ENCODE measurements at regions not wholly inside any gene's neighbourhood (a gene's known extent, or its start where the extent isn't known, plus 50 kb on each side); places are given as distances from the start of the nearest gene placed in this dataset.

GRCh38 chr2:81225756-81226155, 921.2 kb upstream of the LRRTM1 start:
- DNase-seq = no peak

GRCh38 chr2:81213598-81213997, 909.0 kb upstream of the LRRTM1 start:
- no peak for DNase-seq

GRCh38 chr2:81206216-81206615, 901.7 kb upstream of the LRRTM1 start:
- no peak for DNase-seq

GRCh38 chr2:81196933-81197628, 892.5 kb upstream of the LRRTM1 start:
- DNase-seq = no peak

- DNase-seq = no peak
Measured at GRCh38 chr2:81196383-81196851, 891.9 kb upstream of the LRRTM1 start.

- DNase-seq = no peak
Measured at GRCh38 chr2:81195774-81196382, 891.3 kb upstream of the LRRTM1 start.

- DNase-seq = no peak
Measured at GRCh38 chr2:81195017-81195773, 890.6 kb upstream of the LRRTM1 start.

GRCh38 chr2:81194581-81194980, 890.0 kb upstream of the LRRTM1 start:
- DNase-seq = no peak

- no peak for DNase-seq
Measured at GRCh38 chr2:81194176-81194575, 889.6 kb upstream of the LRRTM1 start.

- no peak for DNase-seq
Measured at GRCh38 chr2:81181845-81182244, 877.3 kb upstream of the LRRTM1 start.

- no peak for DNase-seq
Measured at GRCh38 chr2:81171447-81171846, 866.9 kb upstream of the LRRTM1 start.

- DNase-seq = no peak
Measured at GRCh38 chr2:81163583-81163982, 859.0 kb upstream of the LRRTM1 start.

GRCh38 chr2:81158505-81158904, 854.0 kb upstream of the LRRTM1 start:
- no peak for DNase-seq

- DNase-seq = no peak
Measured at GRCh38 chr2:81148323-81148722, 843.8 kb upstream of the LRRTM1 start.

GRCh38 chr2:81136296-81136695, 831.7 kb upstream of the LRRTM1 start:
- no peak for DNase-seq

- no peak for DNase-seq
Measured at GRCh38 chr2:81097361-81097760, 792.8 kb upstream of the LRRTM1 start.

- no peak for DNase-seq
Measured at GRCh38 chr2:81093031-81093430, 788.5 kb upstream of the LRRTM1 start.

GRCh38 chr2:81087646-81088045, 783.1 kb upstream of the LRRTM1 start:
- no peak for DNase-seq

GRCh38 chr2:81084101-81084500, 779.5 kb upstream of the LRRTM1 start:
- no peak for DNase-seq

GRCh38 chr2:81078631-81079030, 774.1 kb upstream of the LRRTM1 start:
- no peak for DNase-seq

GRCh38 chr2:81078102-81078501, 773.5 kb upstream of the LRRTM1 start:
- no peak for DNase-seq

- DNase-seq = no peak
Measured at GRCh38 chr2:81077396-81077795, 772.8 kb upstream of the LRRTM1 start.

GRCh38 chr2:81073412-81073811, 768.9 kb upstream of the LRRTM1 start:
- no peak for DNase-seq

GRCh38 chr2:81068144-81068543, 763.6 kb upstream of the LRRTM1 start:
- no peak for DNase-seq
